Neural progenitor cell (in vitro differentiated cells): ENCODE measurements at regions not wholly inside any gene's neighbourhood (a gene's known extent, or its start where the extent isn't known, plus 50 kb on each side); places are given as distances from the start of the nearest gene placed in this dataset.

Experiments
- DNase-seq: peaks from one replicate; pipeline ENCODE4 v3.0.0-alpha.2; 2016; ENCODE audit warnings: low spot score
- H2AFZ ChIP-seq: fragments of 200-600 bp; sonication (generic); replicated peaks from 2 replicates; pipeline ENCODE4 v1.6.1; 2016; ENCODE audit warnings: antibody characterized with exemption
- H3F3A ChIP-seq: fragments of 200-600 bp; sonication (generic); 2 replicates; pipeline ENCODE4 v1.6.1; 2016; ENCODE audit warnings: antibody characterized with exemption, low read depth
- H3K27ac ChIP-seq: fragments of 200-600 bp; sonication (generic); 2 replicates; pipeline ENCODE4 v1.5.1; 2016; ENCODE audit warnings: mild to moderate bottlenecking
- H3K27me3 ChIP-seq: fragments of 200-600 bp; sonication (generic); 2 replicates; pipeline ENCODE4 v1.6.1; 2016; ENCODE audit warnings: mild to moderate bottlenecking, moderate library complexity
- H3K36me3 ChIP-seq: fragments of 200-600 bp; sonication (generic); 2 replicates; pipeline ENCODE4 v1.5.1; 2016
- H3K4me1 ChIP-seq: fragments of 200-600 bp; sonication (generic); 2 replicates; pipeline ENCODE4 v1.6.1; 2016; ENCODE audit warnings: mixed run types
- H3K4me2 ChIP-seq: fragments of 200-600 bp; sonication (generic); 2 replicates; pipeline ENCODE4 v1.6.1; 2016
- H3K4me3 ChIP-seq: fragments of 200-600 bp; sonication (generic); 2 replicates; pipeline ENCODE4 v1.5.1; 2016
- H3K79me2 ChIP-seq: fragments of 200-600 bp; sonication (generic); 2 replicates; pipeline ENCODE4 v1.6.1; 2016; ENCODE audit warnings: low read depth
- H3K9ac ChIP-seq: fragments of 200-600 bp; sonication (generic); 2 replicates; pipeline ENCODE4 v1.6.1; 2016
- H3K9me3 ChIP-seq: fragments of 200-600 bp; sonication (generic); 2 replicates; pipeline ENCODE4 v1.5.1; 2016; ENCODE audit warnings: low read depth
- H4K20me1 ChIP-seq: fragments of 200-600 bp; sonication (generic); 2 replicates; pipeline ENCODE4 v1.6.1; 2016; ENCODE audit warnings: low read depth
- H3K27ac Mint-ChIP-seq: 3 replicates; pipeline ENCODE4 v1.8.0; 2021; ENCODE audit warnings: mixed read lengths
- H3K27me3 Mint-ChIP-seq: 2 replicates; pipeline ENCODE4 v1.8.0; 2022; ENCODE audit warnings: low read depth, mild to moderate bottlenecking, inconsistent platforms, moderate library complexity, mixed read lengths; ENCODE audit not compliant: insufficient read depth
- H3K36me3 Mint-ChIP-seq: 3 replicates; pipeline ENCODE4 v1.8.0; 2021; ENCODE audit warnings: mixed read lengths
- H3K4me1 Mint-ChIP-seq: 3 replicates; pipeline ENCODE4 v1.8.0; 2021; ENCODE audit warnings: mixed read lengths
- H3K4me3 Mint-ChIP-seq: 3 replicates; pipeline ENCODE4 v1.8.0; 2021; ENCODE audit warnings: mild to moderate bottlenecking, moderate library complexity, mixed read lengths
- H3K9me3 Mint-ChIP-seq: 3 replicates; pipeline ENCODE4 v1.8.0; 2020; ENCODE audit warnings: mixed read lengths
- EZH2 ChIP-seq: fragments of 200-600 bp; sonication (generic); IDR thresholded peaks from 2 replicates; pipeline ENCODE4 v1.6.1; 2017; ENCODE audit warnings: antibody characterized with exemption, mild to moderate bottlenecking, moderate library complexity
- EZH2phosphoT487 ChIP-seq: fragments of 200-600 bp; sonication (generic); IDR thresholded peaks from 2 replicates; pipeline ENCODE4 v1.6.1; 2017; ENCODE audit warnings: antibody characterized with exemption
- TF ChIP-seq, protein P1 (sequence below): fragments of 200-600 bp; sonication (generic); IDR thresholded peaks from 2 replicates; pipeline ENCODE4 v1.5.1; 2017; ENCODE audit warnings: antibody characterized with exemption, mild to moderate bottlenecking

DNA sequence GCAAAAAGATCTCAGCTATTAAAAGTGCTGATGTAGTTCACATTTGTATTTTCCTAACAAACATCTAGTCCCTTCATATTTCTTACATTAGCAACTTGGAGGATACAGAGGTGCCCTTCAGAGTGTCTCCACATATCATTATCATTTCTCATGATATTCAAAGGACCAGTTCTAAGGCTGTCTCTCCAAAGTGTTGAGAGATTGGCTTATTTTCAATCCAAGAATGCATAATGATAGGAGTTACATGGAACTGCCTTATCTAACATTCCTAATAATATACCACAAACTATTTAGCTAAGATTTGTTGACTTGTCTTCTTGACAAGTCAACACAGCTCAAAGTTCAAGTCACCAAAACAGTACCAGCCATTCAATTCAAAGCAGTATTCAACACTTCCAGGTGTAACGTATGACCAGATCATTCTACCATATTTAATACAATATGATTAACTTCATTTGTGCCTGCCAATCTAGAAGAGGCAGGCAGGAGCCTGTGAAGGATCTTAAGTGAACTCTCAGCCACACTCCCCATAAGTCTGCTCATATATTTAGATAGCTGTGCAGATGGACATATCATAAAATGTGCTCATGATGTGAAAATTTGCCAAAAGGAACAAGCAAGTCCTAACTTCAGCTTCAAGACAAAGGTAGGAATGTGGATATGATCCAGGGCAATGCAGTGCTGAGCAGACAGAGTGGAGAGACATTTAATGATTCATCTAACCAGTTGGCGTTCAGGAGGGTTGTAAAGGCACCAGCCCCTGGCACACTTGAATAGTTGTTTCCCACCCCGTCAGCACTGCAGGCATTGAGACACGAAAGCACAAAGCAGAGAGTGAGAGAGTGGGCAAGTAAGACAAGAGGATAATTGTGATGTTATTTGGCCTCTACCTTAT, 108.3 kb downstream of the MTERF1 start:
- Histone ChIP-seq H3K9ac (no peak overlapping the region), H3K4me2 (no peak overlapping the region), H3K27me3 (no peaks in the 10 kb centered on the region), H3K9me3 (no peaks in the 10 kb centered on the region), H3K27ac (no peak overlapping the region), H3K4me1 (no peaks in the 10 kb centered on the region), H3K79me2 (no peaks in the 10 kb centered on the region), H2AFZ (no peak overlapping the region), H3K36me3 (no peaks in the 10 kb centered on the region), H3K4me3 (no peak overlapping the region), H4K20me1 (no peaks in the 10 kb centered on the region), H3F3A (no peaks in the 10 kb centered on the region)
- Mint-ChIP-seq H3K4me1 (peaks cover 2% of the 10 kb centered on the region), H3K4me3 (no peak overlapping the region), H3K36me3 (peaks cover 2% of the 10 kb centered on the region), H3K27ac (no peak overlapping the region), H3K27me3 (no peaks in the 10 kb centered on the region), H3K9me3 (no peaks in the 10 kb centered on the region)
- no peak for TF ChIP-seq EZH2
- no peak for DNase-seq

- no peak overlapping the region for H3K9ac ChIP-seq
- H3K4me3 ChIP-seq: no peak overlapping the region
- no peaks in the 10 kb centered on the region for H3K27me3 ChIP-seq
- H3K36me3 ChIP-seq: no peaks in the 10 kb centered on the region
- no peaks in the 10 kb centered on the region for H3K9me3 ChIP-seq
- peaks cover 7% of the 10 kb centered on the region for H3F3A ChIP-seq
- no peak for DNase-seq
- TF ChIP-seq EZH2phosphoT487 (no peak), EZH2 (no peak)
- TF ChIP-seq, protein P1, sequence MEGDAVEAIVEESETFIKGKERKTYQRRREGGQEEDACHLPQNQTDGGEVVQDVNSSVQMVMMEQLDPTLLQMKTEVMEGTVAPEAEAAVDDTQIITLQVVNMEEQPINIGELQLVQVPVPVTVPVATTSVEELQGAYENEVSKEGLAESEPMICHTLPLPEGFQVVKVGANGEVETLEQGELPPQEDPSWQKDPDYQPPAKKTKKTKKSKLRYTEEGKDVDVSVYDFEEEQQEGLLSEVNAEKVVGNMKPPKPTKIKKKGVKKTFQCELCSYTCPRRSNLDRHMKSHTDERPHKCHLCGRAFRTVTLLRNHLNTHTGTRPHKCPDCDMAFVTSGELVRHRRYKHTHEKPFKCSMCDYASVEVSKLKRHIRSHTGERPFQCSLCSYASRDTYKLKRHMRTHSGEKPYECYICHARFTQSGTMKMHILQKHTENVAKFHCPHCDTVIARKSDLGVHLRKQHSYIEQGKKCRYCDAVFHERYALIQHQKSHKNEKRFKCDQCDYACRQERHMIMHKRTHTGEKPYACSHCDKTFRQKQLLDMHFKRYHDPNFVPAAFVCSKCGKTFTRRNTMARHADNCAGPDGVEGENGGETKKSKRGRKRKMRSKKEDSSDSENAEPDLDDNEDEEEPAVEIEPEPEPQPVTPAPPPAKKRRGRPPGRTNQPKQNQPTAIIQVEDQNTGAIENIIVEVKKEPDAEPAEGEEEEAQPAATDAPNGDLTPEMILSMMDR: no peak
- H4K20me1 ChIP-seq: no peaks in the 10 kb centered on the region
- H3K27ac ChIP-seq: no peak overlapping the region
- Mint-ChIP-seq H3K4me3 (no peak overlapping the region), H3K27me3 (peaks cover 2% of the 10 kb centered on the region), H3K4me1 (peaks cover 7% of the 10 kb centered on the region), H3K27ac (no peak overlapping the region), H3K36me3 (peaks cover 2% of the 10 kb centered on the region), H3K9me3 (no peaks in the 10 kb centered on the region)
- H2AFZ ChIP-seq: no peak overlapping the region
- no peak overlapping the region for H3K4me2 ChIP-seq
- H3K4me1 ChIP-seq: peaks cover 19% of the 10 kb centered on the region
- H3K79me2 ChIP-seq: no peaks in the 10 kb centered on the region
Observed at GRCh38 chr7:91776171-91776570, 104.3 kb downstream of the MTERF1 start.

DNA sequence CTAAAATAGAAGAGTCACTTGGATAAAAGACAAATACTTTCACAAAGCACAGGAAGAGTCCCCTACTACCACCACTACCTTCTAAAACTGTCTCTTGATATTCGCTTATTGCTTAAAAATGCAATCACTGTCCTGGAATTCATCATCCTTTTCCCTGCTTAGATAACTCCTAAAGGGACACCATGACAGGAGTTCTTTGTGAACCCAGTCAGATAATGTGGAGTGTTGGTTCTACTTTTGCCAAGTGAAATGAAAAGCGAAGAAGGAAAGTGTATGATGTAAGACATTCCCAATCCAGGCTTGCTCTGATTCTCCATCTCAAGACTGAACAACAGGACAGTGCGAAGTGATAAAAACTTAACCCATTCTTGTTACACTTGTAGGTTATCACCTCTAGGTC, 103.0 kb downstream of the MTERF1 start:
- no peak for DNase-seq
- H3K27me3 Mint-ChIP-seq: peaks cover 2% of the 10 kb centered on the region
- H3F3A ChIP-seq: peaks cover 7% of the 10 kb centered on the region
- no peak overlapping the region for H3K4me3 Mint-ChIP-seq
- H3K79me2 ChIP-seq: no peaks in the 10 kb centered on the region
- TF ChIP-seq EZH2 (no peak), EZH2phosphoT487 (no peak)
- TF ChIP-seq, protein P1: no peak
- H3K27ac ChIP-seq: no peak overlapping the region
- peaks cover 22% of the 10 kb centered on the region for H3K4me1 ChIP-seq
- no peak overlapping the region for H3K4me3 ChIP-seq
- no peak overlapping the region for H3K9ac ChIP-seq
- no peaks in the 10 kb centered on the region for H4K20me1 ChIP-seq
- no peak overlapping the region for H3K27ac Mint-ChIP-seq
- no peaks in the 10 kb centered on the region for H3K27me3 ChIP-seq
- H3K4me2 ChIP-seq: no peak overlapping the region
- peaks cover 12% of the 10 kb centered on the region for H3K4me1 Mint-ChIP-seq
- H2AFZ ChIP-seq: peak overlapping the region; percentile 35
- H3K36me3 Mint-ChIP-seq: peaks cover 2% of the 10 kb centered on the region
- no peaks in the 10 kb centered on the region for H3K9me3 ChIP-seq
- H3K36me3 ChIP-seq: no peaks in the 10 kb centered on the region
- no peaks in the 10 kb centered on the region for H3K9me3 Mint-ChIP-seq

- peak; percentile 2 for DNase-seq
- Mint-ChIP-seq H3K27me3 (peaks cover 2% of the 10 kb centered on the region), H3K4me1 (peaks cover 12% of the 10 kb centered on the region), H3K9me3 (no peaks in the 10 kb centered on the region), H3K4me3 (no peak overlapping the region), H3K27ac (no peak overlapping the region), H3K36me3 (peaks cover 2% of the 10 kb centered on the region)
- Histone ChIP-seq H3K79me2 (no peaks in the 10 kb centered on the region), H3K27ac (no peak overlapping the region), H4K20me1 (no peaks in the 10 kb centered on the region), H3F3A (peaks cover 7% of the 10 kb centered on the region), H3K36me3 (no peaks in the 10 kb centered on the region), H3K4me1 (peaks cover 22% of the 10 kb centered on the region), H3K9ac (no peak overlapping the region), H3K4me3 (no peak overlapping the region), H3K27me3 (peaks cover 3% of the 10 kb centered on the region), H3K4me2 (peak overlapping the region; percentile 31), H3K9me3 (no peaks in the 10 kb centered on the region), H2AFZ (no peak overlapping the region)
- TF ChIP-seq EZH2 (no peak), EZH2phosphoT487 (no peak)
- TF ChIP-seq, protein P1: no peak
Observed at GRCh38 chr7:91778416-91778815, 102.1 kb downstream of the MTERF1 start.
